GM12878 (cell line): ENCODE measurements at regions not wholly inside any gene's neighbourhood (a gene's known extent, or its start where the extent isn't known, plus 50 kb on each side); places are given as distances from the start of the nearest gene placed in this dataset.

Experiments
- ATAC-seq: fragments of 200-7000 bp; cut with Tn5 transposase; 3 replicates; pipeline ENCODE4 v1.9.1; 2020; ENCODE audit warnings: mild to moderate bottlenecking, moderate library complexity
- BruUV-seq: library from RNA; stranded (reverse); fragments of 400-500 nt; replicated peaks from 2 replicates; lab custom pipeline; 2021; lab: Mats Ljungman, UMichigan
- CTCF ChIA-PET: fragments of 300-600 bp; sonication (Branson Sonifier 250); formaldehyde crosslinking; extraction: SDS; loops from one replicate; lab custom pipeline; 2021; ENCODE audit warnings: inconsistent platforms; lab: Yijun Ruan, JAX
- POLR2A ChIA-PET: fragments of 350-600 bp; formaldehyde crosslinking; extraction: SDS; loops from one replicate; lab custom pipeline; 2021; ENCODE audit warnings: inconsistent platforms; lab: Charles Lee
- RAD21 ChIA-PET: fragments of 300-600 bp; sonication (Branson Sonifier 250); formaldehyde crosslinking; loops from one replicate; lab custom pipeline; 2023; ENCODE audit warnings: antibody characterized with exemption; ENCODE audit not compliant: unreplicated experiment; lab: Charles Lee
- SMC1A ChIA-PET: fragments of 300-600 bp; sonication (Branson Sonifier 250); formaldehyde crosslinking; loops from one replicate; lab custom pipeline; 2023; ENCODE audit not compliant: unreplicated experiment, uncharacterized antibody; lab: Charles Lee
- DNase-seq: peaks from one replicate; pipeline ENCODE4 v3.0.0-alpha.2; 2011; ENCODE audit warnings: low read depth, low spot score
- FAIRE-seq: peaks from 3 replicates; lab custom pipeline; 2011; peaks lifted over from hg19 to GRCh38; lab: Jason Lieb, UNC
- H2AFZ ChIP-seq: 2 replicates; pipeline ENCODE4 v1.6.0; 2011; ENCODE audit warnings: low read depth, low read length, control low read depth; ENCODE audit not compliant: control insufficient read depth
- H3K27ac ChIP-seq: 2 replicates; pipeline ENCODE4 v1.5.1; 2011; ENCODE audit warnings: control low read depth; ENCODE audit not compliant: control insufficient read depth, insufficient read depth
- H3K27me3 ChIP-seq, 2 experiments: replicated peaks in 1 of 2; 2 replicates each; pipeline versions ENCODE4 v1.6.0 to v1.6.1; 2011; ENCODE audit warnings: low read length in 1 of 2; ENCODE audit not compliant: control insufficient read depth in 2 of 2, insufficient read depth in 2 of 2
- H3K36me3 ChIP-seq, 2 experiments: 2 replicates each; pipeline ENCODE4 v1.5.1; 2011; ENCODE audit warnings: low read length in 1 of 2; ENCODE audit not compliant: control insufficient read depth in 2 of 2, insufficient read depth in 2 of 2
- H3K4me1 ChIP-seq: 2 replicates; pipeline ENCODE4 v1.6.1; 2011; ENCODE audit warnings: mild to moderate bottlenecking, low read length, moderate library complexity, mixed read lengths; ENCODE audit not compliant: control insufficient read depth, insufficient read depth
- H3K4me2 ChIP-seq: 2 replicates; pipeline ENCODE4 v1.6.0; 2011; ENCODE audit warnings: control low read depth; ENCODE audit not compliant: control insufficient read depth, insufficient read depth
- H3K4me3 ChIP-seq: fragments of 200-600 bp; sonication (generic); 2 replicates; pipeline ENCODE4 v1.5.1; 2016
- H3K79me2 ChIP-seq: 2 replicates; pipeline ENCODE4 v1.6.0; 2011; ENCODE audit warnings: low read length; ENCODE audit not compliant: control insufficient read depth, insufficient read depth
- H3K9ac ChIP-seq: 2 replicates; pipeline ENCODE4 v1.8.0; 2011; ENCODE audit warnings: low read length, control low read depth, mixed read lengths; ENCODE audit not compliant: control insufficient read depth, insufficient read depth
- H3K9me3 ChIP-seq: replicated peaks from 3 replicates; pipeline ENCODE4 v1.5.1; 2011; ENCODE audit warnings: mild to moderate bottlenecking, low read length; ENCODE audit not compliant: control insufficient read depth, insufficient read depth
- H4K20me1 ChIP-seq: 2 replicates; pipeline ENCODE4 v1.6.0; 2011; ENCODE audit not compliant: control insufficient read depth, insufficient read depth
- CBX3 ChIP-seq: fragments of 200-600 bp; sonication (generic); IDR thresholded peaks from 2 replicates; pipeline ENCODE4 v1.6.1; 2016; ENCODE audit warnings: low read depth, borderline replicate concordance
- CUX1 ChIP-seq: IDR thresholded peaks from 2 replicates; pipeline ENCODE4 v1.6.1; 2012; ENCODE audit warnings: improper control_type of control experiment, low read depth, low read length; ENCODE audit not compliant: insufficient replicate concordance
- HDAC2 ChIP-seq: fragments of 200-600 bp; sonication (generic); IDR thresholded peaks from 2 replicates; pipeline ENCODE4 v1.6.1; 2017
- IRF3 ChIP-seq: fragments of 450-650 bp; IDR thresholded peaks from 2 replicates; pipeline ENCODE4 v1.6.1; 2014; ENCODE audit warnings: mild to moderate bottlenecking
- JUNB ChIP-seq: IDR thresholded peaks from 2 replicates; pipeline ENCODE4 v1.6.1; 2016; ENCODE audit warnings: antibody characterized with exemption, mild to moderate bottlenecking
- KAT2A ChIP-seq: conservative IDR thresholded peaks from 2 replicates; pipeline ENCODE4 v1.6.1; 2011; ENCODE audit warnings: low read depth, low read length; ENCODE audit not compliant: control insufficient read depth
- POLR2A ChIP-seq: IDR thresholded peaks from 2 replicates; pipeline ENCODE4 v1.6.1; 2011; ENCODE audit warnings: low read depth, mild to moderate bottlenecking, low read length
- SREBF1 ChIP-seq: IDR thresholded peaks from 2 replicates; pipeline ENCODE4 v1.6.1; 2012; ENCODE audit warnings: mild to moderate bottlenecking, low read length
- STAT3 ChIP-seq: IDR thresholded peaks from 2 replicates; pipeline ENCODE4 v1.6.1; 2011; ENCODE audit warnings: low read depth, low read length, improper control_type of control experiment
- ZNF592 ChIP-seq: fragments of 450-650 bp; IDR thresholded peaks from 2 replicates; pipeline ENCODE4 v1.6.1; 2017; ENCODE audit warnings: mild to moderate bottlenecking, moderate library complexity
- WGBS: methylation state at CpG from one replicate; pipeline ENCODE4 v1.1.6; 2016; ENCODE audit warnings: low lambda C conversion rate; ENCODE audit not compliant: insufficient replicate concordance, insufficient coverage; ENCODE audit errors: missing lambda C conversion rate; 5-methylcytosine and 5-hydroxymethylcytosine counted together
- in situ Hi-C: fragments of 300-500 bp; cut with MboI; formaldehyde crosslinking; loops from 9 replicates; pipeline ENCODE4 v1.14.3; 2018; ENCODE audit warnings: mixed read lengths
- intact Hi-C: fragments of 100-400 bp; cut with micrococcal nuclease; formaldehyde crosslinking; loops from one replicate; pipeline ENCODE4 v1.14.2; 2022; ENCODE audit not compliant: unreplicated experiment

GRCh38 chr15:95464509-95464908, 866.0 kb upstream of the NR2F2 start (continued):
- TF ChIP-seq HDAC2 (no peak), ZNF592 (no peak), SREBF1 (no peak)

- H3K9ac ChIP-seq, result no peak overlapping the region
- H3K4me2 ChIP-seq, result no peak overlapping the region
- FAIRE-seq, result no peak
- intact Hi-C loops (no loop called here), in situ Hi-C loops (no loop called here)
- H3K79me2 ChIP-seq, result no peaks in the 10 kb centered on the region
- ChIA-PET RAD21 (no interaction called here), CTCF (interaction anchor here (1.1 kb wide), 1 partner anchor 30 kb away, joined by 3 read pairs; no protein-coding TSS in a partner anchor), POLR2A (interaction anchor here (0.7 kb wide), 1 partner anchor 8 kb away, joined by 3 read pairs; no protein-coding TSS in a partner anchor), SMC1A (no interaction called here)
- no peak for ATAC-seq
- no peak overlapping the region for H2AFZ ChIP-seq
- no peaks in the 10 kb centered on the region for H4K20me1 ChIP-seq
- H3K27ac ChIP-seq, result no peak overlapping the region
- no peak overlapping the region for H3K4me3 ChIP-seq
- DNase-seq, result no peak
- WGBS, result 57% methylated on average over 12 of the region's 12 CpGs
- TF ChIP-seq STAT3, result no peak
- TF ChIP-seq POLR2A, result no peak
- TF ChIP-seq CUX1, result no peak
- TF ChIP-seq IRF3, result no peak
- no peak for TF ChIP-seq JUNB
- TF ChIP-seq CBX3, result no peak
- no peak for TF ChIP-seq KAT2A
- no TSS peak for BruUV-seq
- no peaks in the 10 kb centered on the region for H3K27me3 ChIP-seq
- no peaks in the 10 kb centered on the region for H3K4me1 ChIP-seq
- no peaks in the 10 kb centered on the region for H3K9me3 ChIP-seq
- H3K36me3 ChIP-seq, result no peaks in the 10 kb centered on the region
These were observed 861.7 kb upstream of the NR2F2 start for GRCh38 chr15:95468820-95469219.
